Caco-2 (cell line): ENCODE measurements at regions not wholly inside any gene's neighbourhood (a gene's known extent, or its start where the extent isn't known, plus 50 kb on each side); places are given as distances from the start of the nearest gene placed in this dataset.

Experiments
- BruUV-seq: library from RNA; stranded (reverse); fragments of 400-500 nt; replicated peaks from 2 replicates; lab custom pipeline; 2021; lab: Mats Ljungman, UMichigan
- CTCF ChIA-PET: fragments of 300-600 bp; sonication (Branson Sonifier 250); formaldehyde crosslinking; loops from one replicate; lab custom pipeline; 2022; ENCODE audit warnings: antibody characterized with exemption; lab: Charles Lee
- POLR2A ChIA-PET: fragments of 300-600 bp; sonication (Branson Sonifier 250); formaldehyde crosslinking; loops from one replicate; lab custom pipeline; 2022; ENCODE audit warnings: antibody characterized with exemption; lab: Charles Lee
- DNase-seq, 2 experiments: peaks; one replicate each; pipeline versions ENCODE4 v3.0.0 to v3.0.0-alpha.2; 2020 to 2022
- H3K27me3 ChIP-seq: replicated peaks from 2 replicates; pipeline ENCODE4 v1.6.0; 2011; ENCODE audit warnings: low read length; ENCODE audit not compliant: control insufficient read depth, insufficient read depth
- H3K36me3 ChIP-seq: 2 replicates; pipeline ENCODE4 v1.5.1; 2011; ENCODE audit warnings: low read length; ENCODE audit not compliant: control insufficient read depth, insufficient read depth
- H3K4me1 ChIP-seq: fragments of 250-450 bp; sonication (Bioruptor Pico); 2 replicates; pipeline ENCODE4 v1.5.1; 2020; ENCODE audit warnings: mild to moderate bottlenecking
- H3K4me3 ChIP-seq: 2 replicates; pipeline ENCODE4 v1.5.1; 2011; ENCODE audit warnings: low read depth, mild to moderate bottlenecking, control low read depth, low read length
- H3K9me3 ChIP-seq: fragments of 250-450 bp; sonication (Bioruptor Pico); 2 replicates; pipeline ENCODE4 v1.5.1; 2020; ENCODE audit warnings: mild to moderate bottlenecking, moderate library complexity
- H3K27ac Mint-ChIP-seq: one replicate; pipeline ENCODE4 v1.8.0; 2022; ENCODE audit warnings: mixed read lengths; ENCODE audit not compliant: unreplicated experiment
- H3K27me3 Mint-ChIP-seq: one replicate; pipeline ENCODE4 v1.8.0; 2022; ENCODE audit warnings: mixed read lengths; ENCODE audit not compliant: insufficient read depth, unreplicated experiment
- H3K36me3 Mint-ChIP-seq: one replicate; pipeline ENCODE4 v1.8.0; 2022; ENCODE audit warnings: mild to moderate bottlenecking, mixed read lengths; ENCODE audit not compliant: insufficient read depth, unreplicated experiment
- H3K4me1 Mint-ChIP-seq: one replicate; pipeline ENCODE4 v1.8.0; 2022; ENCODE audit warnings: low read depth, mixed read lengths; ENCODE audit not compliant: unreplicated experiment
- H3K4me3 Mint-ChIP-seq: one replicate; pipeline ENCODE4 v1.8.0; 2022; ENCODE audit warnings: mild to moderate bottlenecking, moderate library complexity, mixed read lengths; ENCODE audit not compliant: unreplicated experiment
- H3K9me3 Mint-ChIP-seq: one replicate; pipeline ENCODE4 v1.8.0; 2022; ENCODE audit warnings: mixed read lengths; ENCODE audit not compliant: unreplicated experiment
- intact Hi-C: fragments of 100-400 bp; cut with micrococcal nuclease; formaldehyde crosslinking; loops from one replicate; pipeline ENCODE4 v1.10.0; 2022; ENCODE audit not compliant: unreplicated experiment
- TF ChIP-seq, protein P1 (sequence below), 2 experiments: fragments of 200-600 bp in 1 of 2; IDR thresholded peaks; 1 replicate in 1 of 2; 2 replicates in 1 of 2; pipeline versions ENCODE4 v1.5.1 to v1.8.0; 2011 to 2022; ENCODE audit warnings: antibody characterized with exemption in 1 of 2, control low read depth in 1 of 2, inconsistent platforms in 1 of 2, low read depth in 1 of 2, low read length in 1 of 2, mild to moderate bottlenecking in 1 of 2, moderate library complexity in 1 of 2; ENCODE audit not compliant: insufficient read depth in 1 of 2, severe bottlenecking in 1 of 2, unreplicated experiment in 1 of 2

DNA sequence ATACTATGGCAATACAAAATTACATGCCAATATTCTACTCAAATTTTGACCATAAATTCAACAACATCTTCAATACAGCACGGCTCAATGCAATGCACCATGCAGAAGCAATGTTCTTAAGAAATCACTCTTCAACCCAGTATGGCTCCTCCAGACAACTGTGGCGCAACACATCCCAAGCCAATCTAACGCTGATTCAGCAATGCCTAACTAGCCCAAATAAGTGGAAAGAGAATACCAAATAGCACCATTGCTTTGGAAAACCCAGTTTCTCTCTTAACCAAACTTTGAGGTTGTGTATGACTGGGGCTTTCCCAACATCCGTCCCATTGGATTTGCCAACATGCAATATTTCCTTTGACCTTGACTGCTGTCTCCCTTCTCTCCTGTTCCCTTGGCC, 211.1 kb upstream of the TBX3 start:
- Mint-ChIP-seq H3K36me3 (no peaks in the 10 kb centered on the region), H3K4me1 (peaks cover 12% of the 10 kb centered on the region), H3K4me3 (no peak overlapping the region), H3K9me3 (no peaks in the 10 kb centered on the region), H3K27me3 (no peaks in the 10 kb centered on the region), H3K27ac (no peak overlapping the region)
- H3K27me3 ChIP-seq: no peaks in the 10 kb centered on the region
- no peak overlapping the region for H3K4me3 ChIP-seq
- intact Hi-C loops: no loop called here
- no peaks in the 10 kb centered on the region for H3K9me3 ChIP-seq
- no peaks in the 10 kb centered on the region for H3K36me3 ChIP-seq
- H3K4me1 ChIP-seq: peaks cover 29% of the 10 kb centered on the region
- no peak for DNase-seq
- ChIA-PET CTCF (no interaction called here), POLR2A (no interaction called here)
- TF ChIP-seq, protein P1, sequence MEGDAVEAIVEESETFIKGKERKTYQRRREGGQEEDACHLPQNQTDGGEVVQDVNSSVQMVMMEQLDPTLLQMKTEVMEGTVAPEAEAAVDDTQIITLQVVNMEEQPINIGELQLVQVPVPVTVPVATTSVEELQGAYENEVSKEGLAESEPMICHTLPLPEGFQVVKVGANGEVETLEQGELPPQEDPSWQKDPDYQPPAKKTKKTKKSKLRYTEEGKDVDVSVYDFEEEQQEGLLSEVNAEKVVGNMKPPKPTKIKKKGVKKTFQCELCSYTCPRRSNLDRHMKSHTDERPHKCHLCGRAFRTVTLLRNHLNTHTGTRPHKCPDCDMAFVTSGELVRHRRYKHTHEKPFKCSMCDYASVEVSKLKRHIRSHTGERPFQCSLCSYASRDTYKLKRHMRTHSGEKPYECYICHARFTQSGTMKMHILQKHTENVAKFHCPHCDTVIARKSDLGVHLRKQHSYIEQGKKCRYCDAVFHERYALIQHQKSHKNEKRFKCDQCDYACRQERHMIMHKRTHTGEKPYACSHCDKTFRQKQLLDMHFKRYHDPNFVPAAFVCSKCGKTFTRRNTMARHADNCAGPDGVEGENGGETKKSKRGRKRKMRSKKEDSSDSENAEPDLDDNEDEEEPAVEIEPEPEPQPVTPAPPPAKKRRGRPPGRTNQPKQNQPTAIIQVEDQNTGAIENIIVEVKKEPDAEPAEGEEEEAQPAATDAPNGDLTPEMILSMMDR (IDR thresholded peaks at IDR 0.05; ENCODE audit: insufficient read depth in 1 of 2, low read depth in 1 of 2, low read length in 1 of 2, severe bottlenecking in 1 of 2, unreplicated experiment in 1 of 2): no peak
- BruUV-seq: no TSS peak

DNA sequence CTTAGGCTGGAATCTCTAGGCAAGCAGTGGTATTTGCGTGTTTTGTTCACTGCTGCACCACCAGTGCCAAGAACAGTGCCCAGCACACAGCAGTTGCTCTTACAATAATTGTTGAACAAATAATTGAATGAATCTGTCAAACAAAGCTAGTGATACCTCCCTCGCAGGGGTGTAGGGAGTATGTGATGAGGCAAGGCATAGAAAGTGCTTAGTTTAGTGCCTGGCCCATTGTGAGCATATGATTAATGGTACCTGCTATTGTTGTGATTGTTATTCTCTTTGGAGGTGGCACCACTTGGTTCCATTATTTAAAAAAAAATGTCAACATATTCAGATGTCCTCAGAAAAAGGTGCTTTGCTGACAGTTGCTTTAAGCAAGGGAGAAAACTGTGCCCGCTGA, 210.1 kb upstream of the TBX3 start:
- Histone ChIP-seq H3K4me3 (no peak overlapping the region), H3K36me3 (no peaks in the 10 kb centered on the region), H3K4me1 (peaks cover 29% of the 10 kb centered on the region), H3K9me3 (no peaks in the 10 kb centered on the region), H3K27me3 (no peaks in the 10 kb centered on the region)
- TF ChIP-seq, protein P1 (IDR thresholded peaks at IDR 0.05; ENCODE audit: insufficient read depth in 1 of 2, low read depth in 1 of 2, low read length in 1 of 2, severe bottlenecking in 1 of 2, unreplicated experiment in 1 of 2): no peak
- H3K9me3 Mint-ChIP-seq: no peaks in the 10 kb centered on the region
- ChIA-PET CTCF (no interaction called here), POLR2A (no interaction called here)
- DNase-seq: no peak
- no TSS peak for BruUV-seq
- peaks cover 12% of the 10 kb centered on the region for H3K4me1 Mint-ChIP-seq
- H3K27me3 Mint-ChIP-seq: no peaks in the 10 kb centered on the region
- no peak overlapping the region for H3K4me3 Mint-ChIP-seq
- intact Hi-C loops: no loop called here
- H3K36me3 Mint-ChIP-seq: no peaks in the 10 kb centered on the region
- no peak overlapping the region for H3K27ac Mint-ChIP-seq

DNA sequence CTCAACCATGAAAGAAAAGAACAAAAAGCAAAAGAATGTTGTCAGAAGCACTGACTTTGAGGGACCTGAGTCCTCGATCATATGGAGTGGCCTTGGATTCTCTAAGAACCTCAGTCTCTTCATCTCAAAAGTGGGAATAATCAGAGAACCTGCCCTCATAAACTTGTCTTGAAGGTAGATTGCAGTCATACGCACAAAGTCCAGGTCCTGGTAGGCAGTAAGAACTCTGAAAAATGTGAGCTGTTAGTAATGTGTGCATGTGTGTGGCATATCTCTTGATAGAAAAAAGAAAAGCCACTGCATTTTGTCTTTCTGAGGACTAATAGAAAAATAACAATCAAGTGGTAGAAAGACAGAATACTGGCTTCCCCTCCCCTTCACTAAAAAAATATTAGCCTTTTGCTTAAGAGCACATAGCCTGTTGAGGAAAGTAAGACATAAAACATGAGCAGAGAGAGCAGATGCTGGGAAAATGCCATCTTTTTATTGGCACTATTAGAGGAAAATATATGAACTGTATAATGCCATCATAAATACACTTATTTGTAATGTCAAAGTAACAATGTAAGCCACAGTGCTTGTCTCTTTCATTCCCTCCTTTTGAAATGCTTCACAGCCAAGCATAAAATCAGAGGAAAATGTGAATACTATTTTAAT, 205.1 kb upstream of the TBX3 start:
- ChIA-PET POLR2A (no interaction called here), CTCF (no interaction called here)
- DNase-seq: no peak
- H3K4me3 ChIP-seq: no peak overlapping the region
- Mint-ChIP-seq H3K4me1 (no peaks in the 10 kb centered on the region), H3K27ac (no peak overlapping the region), H3K4me3 (no peak overlapping the region), H3K9me3 (no peaks in the 10 kb centered on the region), H3K36me3 (no peaks in the 10 kb centered on the region), H3K27me3 (no peaks in the 10 kb centered on the region)
- H3K27me3 ChIP-seq: no peaks in the 10 kb centered on the region
- no TSS peak for BruUV-seq
- H3K9me3 ChIP-seq: no peaks in the 10 kb centered on the region
- H3K4me1 ChIP-seq: no peaks in the 10 kb centered on the region
- intact Hi-C loops: no loop called here
- no peaks in the 10 kb centered on the region for H3K36me3 ChIP-seq
- TF ChIP-seq, protein P1 (IDR thresholded peaks at IDR 0.05; ENCODE audit: insufficient read depth in 1 of 2, low read depth in 1 of 2, low read length in 1 of 2, severe bottlenecking in 1 of 2, unreplicated experiment in 1 of 2): no peak
